HFF-Myc (cell line): ENCODE measurements at regions not wholly inside any gene's neighbourhood (a gene's known extent, or its start where the extent isn't known, plus 50 kb on each side); places are given as distances from the start of the nearest gene placed in this dataset.

Experiments used
- DNase-seq: peaks from one replicate; pipeline ENCODE4 v3.0.0-alpha.2; 2011; ENCODE audit warnings: low read depth; ENCODE audit errors: extremely low read depth
- H3K4me3 ChIP-seq: replicated peaks from 2 replicates; pipeline ENCODE4 v1.5.1; 2011; ENCODE audit warnings: low read depth, mild to moderate bottlenecking, control low read depth, low read length
- TF ChIP-seq, protein P1 (sequence below): IDR thresholded peaks from 2 replicates; pipeline ENCODE4 v1.5.1; 2012; ENCODE audit warnings: mild to moderate bottlenecking, low read depth, low read length, control low read depth; ENCODE audit errors: missing control alignments

DNA sequence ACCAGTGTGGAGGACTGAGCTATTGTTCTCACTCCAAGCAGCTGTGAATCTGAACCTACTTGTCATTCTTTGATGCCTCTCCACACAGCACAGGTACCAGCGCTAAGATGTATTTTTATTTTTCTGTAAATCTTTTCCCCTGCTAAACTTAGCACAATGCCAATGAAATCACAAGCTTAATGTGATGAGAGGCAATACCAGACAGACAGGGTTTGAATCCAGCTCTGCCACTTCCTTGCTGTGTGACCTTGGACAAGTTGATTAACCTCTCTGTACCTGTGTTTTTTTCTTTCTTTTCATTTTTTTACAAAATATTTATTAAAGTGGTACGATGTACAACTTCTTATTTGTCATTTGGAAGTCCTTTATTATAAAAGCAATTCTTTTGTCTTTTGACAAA, 757.6 kb downstream of the MED13L start:
- no peak for DNase-seq
- TF ChIP-seq, protein P1, sequence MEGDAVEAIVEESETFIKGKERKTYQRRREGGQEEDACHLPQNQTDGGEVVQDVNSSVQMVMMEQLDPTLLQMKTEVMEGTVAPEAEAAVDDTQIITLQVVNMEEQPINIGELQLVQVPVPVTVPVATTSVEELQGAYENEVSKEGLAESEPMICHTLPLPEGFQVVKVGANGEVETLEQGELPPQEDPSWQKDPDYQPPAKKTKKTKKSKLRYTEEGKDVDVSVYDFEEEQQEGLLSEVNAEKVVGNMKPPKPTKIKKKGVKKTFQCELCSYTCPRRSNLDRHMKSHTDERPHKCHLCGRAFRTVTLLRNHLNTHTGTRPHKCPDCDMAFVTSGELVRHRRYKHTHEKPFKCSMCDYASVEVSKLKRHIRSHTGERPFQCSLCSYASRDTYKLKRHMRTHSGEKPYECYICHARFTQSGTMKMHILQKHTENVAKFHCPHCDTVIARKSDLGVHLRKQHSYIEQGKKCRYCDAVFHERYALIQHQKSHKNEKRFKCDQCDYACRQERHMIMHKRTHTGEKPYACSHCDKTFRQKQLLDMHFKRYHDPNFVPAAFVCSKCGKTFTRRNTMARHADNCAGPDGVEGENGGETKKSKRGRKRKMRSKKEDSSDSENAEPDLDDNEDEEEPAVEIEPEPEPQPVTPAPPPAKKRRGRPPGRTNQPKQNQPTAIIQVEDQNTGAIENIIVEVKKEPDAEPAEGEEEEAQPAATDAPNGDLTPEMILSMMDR = no peak
- H3K4me3 ChIP-seq = no peak overlapping the region

DNA sequence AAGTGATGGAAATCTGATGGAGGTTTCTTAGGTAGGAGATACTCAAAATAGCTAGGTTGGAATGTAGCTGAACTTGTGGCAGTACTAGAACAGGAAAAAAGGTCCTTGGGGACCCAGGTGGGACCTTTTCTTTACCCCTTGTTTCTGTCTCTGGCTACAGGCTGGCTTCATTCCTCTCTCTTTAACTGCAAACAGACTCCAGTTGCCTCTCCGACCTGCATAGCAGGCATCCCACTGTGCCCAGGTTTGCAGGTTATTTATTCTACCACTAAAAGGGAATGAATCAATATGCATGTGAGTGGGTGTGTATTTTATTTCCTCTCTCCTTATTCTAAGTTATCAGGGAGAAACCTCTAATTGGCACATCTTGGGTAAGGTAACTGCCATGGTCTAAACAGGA, 758.1 kb downstream of the MED13L start:
- TF ChIP-seq, protein P1 = no peak
- no peak overlapping the region for H3K4me3 ChIP-seq
- no peak for DNase-seq

DNA sequence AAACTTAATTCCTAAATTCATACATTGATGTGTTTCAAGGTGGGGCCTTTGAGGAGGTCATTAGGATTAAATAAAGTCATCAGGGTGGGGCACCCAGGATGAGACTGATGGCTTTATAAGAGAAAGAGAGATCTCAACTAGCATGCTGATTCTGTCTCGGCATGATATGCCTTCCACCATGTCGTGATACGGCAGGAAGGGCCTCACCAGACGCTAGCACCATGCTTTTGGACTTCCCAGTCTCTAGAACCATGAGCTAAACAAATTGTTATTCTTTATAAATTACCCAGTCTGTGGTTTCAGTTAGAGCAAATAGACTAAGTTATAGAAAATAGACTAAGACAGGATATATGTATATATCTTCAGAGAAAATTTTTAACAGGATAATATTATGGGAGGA, 759.6 kb downstream of the MED13L start:
- H3K4me3 ChIP-seq = no peak overlapping the region
- TF ChIP-seq, protein P1 = no peak
- no peak for DNase-seq

DNA sequence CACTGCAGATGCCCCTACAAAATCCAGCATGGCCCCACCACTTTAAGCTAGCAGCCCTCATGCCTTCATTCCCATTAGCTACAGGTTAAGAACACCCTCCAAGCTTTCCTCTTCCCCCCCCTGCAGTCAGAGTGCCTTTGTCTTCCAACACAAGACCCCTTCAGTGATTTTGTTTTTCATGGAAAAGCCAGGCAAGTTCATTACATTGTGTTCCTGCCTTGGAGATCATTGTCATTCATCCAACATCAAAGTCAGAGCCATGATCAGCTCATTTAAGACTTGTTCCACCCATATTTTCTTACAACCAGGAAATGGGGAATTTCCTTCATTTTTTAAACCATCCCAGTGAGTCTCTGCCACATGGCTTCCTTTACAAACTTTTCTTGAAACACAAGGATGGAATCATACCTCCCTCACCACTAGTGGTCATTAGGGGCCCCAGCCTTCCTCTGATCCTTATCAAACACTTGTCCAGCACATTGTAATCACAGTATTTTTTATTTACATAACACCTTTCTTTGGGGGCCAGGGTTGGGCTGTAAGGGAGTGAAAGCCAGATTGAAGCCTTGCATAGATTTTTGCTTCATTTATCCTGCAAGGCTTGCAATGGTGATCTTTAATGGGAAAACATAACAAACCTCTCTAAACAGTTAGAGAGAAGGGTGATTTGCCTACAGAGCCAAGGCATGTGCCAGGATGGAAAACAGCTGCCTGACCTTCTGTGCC, 765.3 kb downstream of the MED13L start:
- H3K4me3 ChIP-seq = no peak overlapping the region
- DNase-seq = no peak
- TF ChIP-seq, protein P1 = no peak

DNA sequence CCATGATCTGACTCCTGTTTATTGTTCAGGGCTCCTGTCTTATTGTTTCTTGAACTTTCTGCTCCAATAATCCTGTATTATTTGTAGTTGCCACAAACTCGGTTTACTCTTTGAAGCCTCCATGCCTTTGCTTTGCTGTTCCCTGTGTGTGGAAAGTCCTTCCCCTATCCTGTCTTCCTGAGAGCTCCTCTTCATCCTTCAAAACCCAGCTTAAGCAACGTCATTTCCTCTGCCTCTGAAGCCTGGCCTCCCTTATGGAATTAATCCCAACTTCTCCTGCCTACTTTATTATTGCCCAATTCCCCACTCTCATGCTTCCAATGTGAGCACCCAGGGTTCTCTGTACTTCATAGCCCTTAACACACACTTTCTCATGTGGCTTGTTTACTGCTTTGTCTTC, 766.2 kb downstream of the MED13L start:
- DNase-seq = no peak
- H3K4me3 ChIP-seq = no peak overlapping the region
- TF ChIP-seq, protein P1 = no peak

DNA sequence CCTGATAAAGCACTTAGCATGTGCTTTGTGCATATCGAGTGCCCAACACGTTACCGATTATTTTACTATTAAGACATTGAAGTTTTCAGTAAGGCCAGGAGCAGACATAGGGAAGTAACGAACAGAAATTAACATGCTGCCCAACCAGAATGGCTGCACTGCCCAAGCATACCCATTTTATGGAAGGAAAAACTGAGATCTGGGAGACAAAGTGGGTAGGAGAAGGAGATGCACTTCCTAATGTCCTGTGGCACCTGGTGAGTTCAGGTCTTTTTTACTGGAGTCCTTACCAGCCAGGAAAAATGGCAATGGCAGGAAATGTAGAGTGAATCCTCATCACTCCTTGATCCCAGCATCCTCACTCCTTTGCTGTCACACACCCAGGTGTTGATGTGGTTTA, 768.5 kb downstream of the MED13L start:
- H3K4me3 ChIP-seq = no peak overlapping the region
- TF ChIP-seq, protein P1 = no peak
- no peak for DNase-seq
